GM12864 (cell line): ENCODE measurements at regions not wholly inside any gene's neighbourhood (a gene's known extent, or its start where the extent isn't known, plus 50 kb on each side); places are given as distances from the start of the nearest gene placed in this dataset.

Source experiments
- DNase-seq: peaks from one replicate; pipeline ENCODE4 v3.0.0-alpha.2; 2011; ENCODE audit warnings: low read depth
- H3K4me3 ChIP-seq: 2 replicates; pipeline ENCODE4 v1.5.1; 2011; ENCODE audit warnings: mild to moderate bottlenecking, low read depth, low read length, control low read depth
- TF ChIP-seq, protein P1 (sequence below): IDR thresholded peaks from 2 replicates; pipeline ENCODE4 v1.5.1; 2011; ENCODE audit warnings: low read depth, mild to moderate bottlenecking, moderate library complexity, low read length, control low read depth, inconsistent platforms; ENCODE audit errors: missing control alignments

DNA sequence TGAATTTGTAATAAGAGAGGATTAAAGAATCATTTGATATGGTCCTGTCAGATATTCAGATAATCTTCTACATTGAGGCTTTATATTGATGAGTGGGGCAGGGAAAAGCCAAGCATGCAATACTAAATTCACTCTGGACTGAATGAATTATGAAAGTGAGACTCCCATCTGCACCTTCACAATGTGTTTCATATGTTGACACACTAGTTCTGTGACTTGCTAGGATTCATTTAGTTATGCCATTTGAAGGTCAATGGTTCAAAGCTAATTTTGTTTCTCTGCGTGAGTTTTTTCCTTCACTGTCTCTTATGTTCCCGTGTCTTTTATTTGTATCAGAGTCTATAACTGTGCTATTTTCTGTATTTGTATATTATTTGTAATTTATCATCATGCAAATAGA is 1332.5 kb downstream of the KCNT2 start:
- H3K4me3 ChIP-seq, result no peak overlapping the region
- TF ChIP-seq, protein P1, sequence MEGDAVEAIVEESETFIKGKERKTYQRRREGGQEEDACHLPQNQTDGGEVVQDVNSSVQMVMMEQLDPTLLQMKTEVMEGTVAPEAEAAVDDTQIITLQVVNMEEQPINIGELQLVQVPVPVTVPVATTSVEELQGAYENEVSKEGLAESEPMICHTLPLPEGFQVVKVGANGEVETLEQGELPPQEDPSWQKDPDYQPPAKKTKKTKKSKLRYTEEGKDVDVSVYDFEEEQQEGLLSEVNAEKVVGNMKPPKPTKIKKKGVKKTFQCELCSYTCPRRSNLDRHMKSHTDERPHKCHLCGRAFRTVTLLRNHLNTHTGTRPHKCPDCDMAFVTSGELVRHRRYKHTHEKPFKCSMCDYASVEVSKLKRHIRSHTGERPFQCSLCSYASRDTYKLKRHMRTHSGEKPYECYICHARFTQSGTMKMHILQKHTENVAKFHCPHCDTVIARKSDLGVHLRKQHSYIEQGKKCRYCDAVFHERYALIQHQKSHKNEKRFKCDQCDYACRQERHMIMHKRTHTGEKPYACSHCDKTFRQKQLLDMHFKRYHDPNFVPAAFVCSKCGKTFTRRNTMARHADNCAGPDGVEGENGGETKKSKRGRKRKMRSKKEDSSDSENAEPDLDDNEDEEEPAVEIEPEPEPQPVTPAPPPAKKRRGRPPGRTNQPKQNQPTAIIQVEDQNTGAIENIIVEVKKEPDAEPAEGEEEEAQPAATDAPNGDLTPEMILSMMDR, result no peak
- DNase-seq, result no peak

DNA sequence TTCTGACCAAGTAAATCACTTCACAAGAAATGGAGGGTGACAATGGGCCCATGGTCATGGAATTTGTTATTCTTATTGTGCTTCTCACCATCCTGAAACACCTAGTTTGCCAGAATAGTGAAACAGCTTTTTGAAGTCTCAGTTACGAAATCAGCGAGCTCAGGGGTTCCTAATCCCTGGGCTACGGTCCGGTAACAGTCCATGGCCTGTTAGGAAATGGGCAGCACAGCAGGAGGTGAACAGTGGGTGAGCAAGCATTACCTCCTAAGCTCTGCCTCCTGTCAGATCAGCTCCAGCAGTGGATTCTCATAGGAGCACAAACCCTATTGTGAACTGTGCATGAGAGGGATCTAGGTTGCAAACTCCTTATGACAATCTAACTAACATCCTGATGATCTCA is 1356.3 kb downstream of the KCNT2 start:
- TF ChIP-seq, protein P1, result no peak
- no peak for DNase-seq
- H3K4me3 ChIP-seq, result no peak overlapping the region

DNA sequence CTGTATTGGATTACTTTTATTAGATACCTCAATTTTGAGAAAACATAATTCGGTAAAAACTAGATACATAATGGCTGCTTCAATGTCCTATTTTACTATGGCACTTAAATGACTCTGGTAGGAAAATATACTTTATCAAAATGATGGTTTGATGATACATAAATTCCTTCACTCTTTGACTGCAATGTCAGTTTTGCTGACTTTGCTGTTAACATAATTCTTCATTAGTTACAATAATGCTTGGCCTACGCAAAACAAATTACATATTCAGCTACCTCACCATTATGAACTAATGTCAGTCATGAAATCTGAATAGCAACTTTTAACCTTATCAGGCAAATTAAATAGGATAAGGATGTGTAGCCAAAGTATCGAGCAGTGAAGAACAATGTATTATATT is 1364.7 kb downstream of the KCNT2 start:
- TF ChIP-seq, protein P1, result no peak
- DNase-seq, result no peak
- no peak overlapping the region for H3K4me3 ChIP-seq

DNA sequence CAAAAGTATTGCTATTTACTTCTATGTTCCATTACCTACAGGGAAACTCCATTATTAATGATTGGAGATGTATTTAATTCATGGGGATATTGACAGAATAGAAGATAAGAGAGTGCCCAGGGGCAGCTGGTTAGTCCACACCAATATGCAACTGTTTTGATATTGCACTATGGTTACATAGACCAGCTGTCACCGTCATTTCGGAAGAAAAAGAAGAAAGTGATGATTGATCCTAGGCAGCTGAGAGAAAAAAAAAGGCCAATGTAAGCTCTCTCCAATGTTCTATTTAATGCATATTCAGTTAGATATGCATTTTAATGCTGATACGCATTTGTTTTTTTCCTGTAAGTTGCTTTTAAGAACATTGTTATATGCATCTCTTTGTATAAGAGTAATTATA is 1367.2 kb downstream of the KCNT2 start:
- DNase-seq, result no peak
- TF ChIP-seq, protein P1, result no peak
- no peak overlapping the region for H3K4me3 ChIP-seq

DNA sequence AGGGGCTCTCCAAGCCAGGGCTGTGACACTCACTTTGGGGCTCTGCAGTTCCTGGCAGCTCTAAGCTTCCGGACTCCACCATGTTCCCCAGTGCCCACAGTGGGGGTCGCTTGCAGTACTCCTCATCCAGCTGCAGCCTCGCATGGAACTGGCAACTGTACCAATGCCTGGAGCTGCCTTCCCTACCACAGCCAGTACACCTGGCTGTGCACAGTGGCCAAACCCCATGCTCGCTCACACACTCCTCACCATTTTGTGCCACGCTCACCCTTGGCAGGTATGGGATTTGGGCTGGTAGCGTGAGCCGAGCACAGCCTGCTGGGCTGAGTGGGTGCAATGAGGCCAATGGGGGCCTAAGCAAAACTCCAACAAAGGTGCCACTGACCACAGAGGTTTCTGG is 1369.9 kb downstream of the KCNT2 start:
- no peak for DNase-seq
- TF ChIP-seq, protein P1, result no peak
- H3K4me3 ChIP-seq, result no peak overlapping the region

DNA sequence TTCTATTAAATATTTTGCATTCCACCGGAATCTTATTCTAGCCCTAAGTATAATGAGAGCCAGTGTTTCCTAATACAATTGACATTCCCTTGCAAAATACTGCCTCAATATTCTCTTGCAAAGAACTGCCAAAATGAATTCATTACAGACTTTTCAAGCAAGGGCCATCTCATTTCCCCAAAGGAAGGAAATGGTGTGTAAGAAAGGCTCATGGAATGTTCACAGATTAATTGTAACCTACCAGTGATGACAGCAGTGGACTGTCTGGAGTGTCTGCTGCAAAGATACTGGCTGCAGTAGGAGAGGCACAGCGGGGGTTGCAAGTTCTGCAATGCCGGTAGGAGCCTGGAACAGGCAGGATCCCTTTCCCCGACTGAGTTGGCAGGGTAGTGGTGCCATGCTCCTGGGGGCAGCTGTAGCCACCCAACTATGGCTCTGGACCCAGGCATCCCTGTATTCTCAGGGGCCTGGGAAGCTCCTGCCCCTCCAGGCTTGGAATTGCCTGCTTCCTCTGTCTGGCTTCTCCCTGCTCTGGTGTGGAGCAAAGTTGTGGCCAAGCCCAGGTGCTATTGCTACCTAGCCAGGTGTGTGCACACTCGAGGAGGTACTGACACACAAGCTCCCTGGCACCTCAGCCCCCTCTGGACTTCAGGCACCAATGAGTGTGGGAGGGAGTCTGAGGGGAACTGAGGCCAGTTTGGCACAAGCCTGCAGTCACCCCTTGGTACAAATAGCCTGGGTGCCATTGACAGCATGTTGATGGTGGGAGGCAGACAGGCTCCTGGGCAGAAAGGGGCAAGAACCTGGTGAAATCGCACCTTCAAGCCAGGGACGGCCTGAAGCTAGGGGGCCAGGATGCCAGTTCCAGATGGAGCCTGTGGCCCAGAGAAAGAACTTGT is 1371.0 kb downstream of the KCNT2 start:
- H3K4me3 ChIP-seq, result no peak overlapping the region
- no peak for DNase-seq
- TF ChIP-seq, protein P1, result no peak
